Vagina (tissue), 2 donors: ENCODE measurements at regions not wholly inside any gene's neighbourhood (a gene's known extent, or its start where the extent isn't known, plus 50 kb on each side); places are given as distances from the start of the nearest gene placed in this dataset.

Source experiments
- DNase-seq, 2 donors: peaks; one replicate each; pipeline ENCODE4 v3.0.0-alpha.2; 2017; ENCODE audit errors: extremely low spot score in 2 of 2
- H3K27ac ChIP-seq: fragments of 200-600 bp; sonication (generic); one replicate; pipeline ENCODE4 v1.5.1; 2019
- H3K27me3 ChIP-seq: fragments of 200-600 bp; sonication (generic); one replicate; pipeline ENCODE4 v1.5.1; 2019
- H3K36me3 ChIP-seq, 2 donors: fragments of 200-600 bp; sonication (generic); one replicate each; pipeline ENCODE4 v1.5.1; 2017 to 2019
- H3K4me1 ChIP-seq: fragments of 200-600 bp; sonication (generic); one replicate; pipeline ENCODE4 v1.5.1; 2019
- H3K4me3 ChIP-seq, 2 donors: fragments of 200-600 bp; sonication (generic); 1 replicate in 1 of 2; 2 replicates in 1 of 2; pipeline ENCODE4 v1.5.1; 2016 to 2019
- H3K9me3 ChIP-seq: fragments of 200-600 bp; sonication (generic); one replicate; pipeline ENCODE4 v1.5.1; 2019
- CTCF ChIP-seq, 3 experiments: fragments of 450-650 bp in 2 of 3; fragments of 200-600 bp in 1 of 3; sonication (generic) in 1 of 3; IDR thresholded peaks; one replicate each; pipeline ENCODE4 v1.5.1; 2017 to 2019; ENCODE audit warnings: antibody characterized with exemption in 3 of 3, mild to moderate bottlenecking in 2 of 3, moderate library complexity in 2 of 3
- POLR2A ChIP-seq, 2 donors: fragments of 450-650 bp; IDR thresholded peaks; one replicate each; pipeline ENCODE4 v1.6.1; 2017; ENCODE audit warnings: antibody characterized with exemption in 2 of 2, mild to moderate bottlenecking in 2 of 2, moderate library complexity in 2 of 2
- POLR2AphosphoS5 ChIP-seq, 2 donors: sonication (generic); formaldehyde crosslinking; IDR thresholded peaks; one replicate each; pipeline ENCODE4 v1.9.0; 2017; ENCODE audit warnings: antibody characterized with exemption in 2 of 2, mild to moderate bottlenecking in 2 of 2, low read depth in 1 of 2; ENCODE audit not compliant: insufficient read depth in 1 of 2
- intact Hi-C: fragments of 100-400 bp; cut with DNase I; formaldehyde crosslinking; loops from one replicate; pipeline ENCODE4 v1.15.1; 2023

GRCh38 chr5:99955006-99955405 lies 580.2 kb upstream of the FAM174A start:
- Histone ChIP-seq H3K36me3 (no peaks in the 10 kb centered on the region), H3K4me1 (no peaks in the 10 kb centered on the region), H3K4me3 (no peak overlapping the region), H3K9me3 (no peaks in the 10 kb centered on the region), H3K27ac (no peak overlapping the region), H3K27me3 (no peaks in the 10 kb centered on the region)
- no peak for DNase-seq
- TF ChIP-seq POLR2AphosphoS5 (IDR thresholded peaks at IDR 0.05; ENCODE audit: insufficient read depth in 1 of 2, low read depth in 1 of 2) (no peak), CTCF (IDR thresholded peaks at IDR 0.05) (no peak), POLR2A (IDR thresholded peaks at IDR 0.05) (no peak)
- intact Hi-C loops, result no loop called here

GRCh38 chr5:99949969-99950524 lies 585.1 kb upstream of the FAM174A start:
- Histone ChIP-seq H3K9me3 (no peaks in the 10 kb centered on the region), H3K4me3 (no peak overlapping the region), H3K4me1 (no peaks in the 10 kb centered on the region), H3K27ac (no peak overlapping the region), H3K36me3 (no peaks in the 10 kb centered on the region), H3K27me3 (no peaks in the 10 kb centered on the region)
- intact Hi-C loops, result no loop called here
- no peak for TF ChIP-seq POLR2A (IDR thresholded peaks at IDR 0.05)
- TF ChIP-seq POLR2AphosphoS5 (IDR thresholded peaks at IDR 0.05; ENCODE audit: insufficient read depth in 1 of 2, low read depth in 1 of 2), result no peak
- DNase-seq, result no peak

- H3K36me3 ChIP-seq, result no peaks in the 10 kb centered on the region
- H3K27ac ChIP-seq, result no peak overlapping the region
- H3K4me3 ChIP-seq, result no peak overlapping the region
- no peaks in the 10 kb centered on the region for H3K27me3 ChIP-seq
- no peaks in the 10 kb centered on the region for H3K4me1 ChIP-seq
- TF ChIP-seq POLR2AphosphoS5 (IDR thresholded peaks at IDR 0.05; ENCODE audit: insufficient read depth in 1 of 2, low read depth in 1 of 2), result no peak
- TF ChIP-seq CTCF (IDR thresholded peaks at IDR 0.05), result no peak
- no peak for TF ChIP-seq POLR2A (IDR thresholded peaks at IDR 0.05)
- no peaks in the 10 kb centered on the region for H3K9me3 ChIP-seq
- DNase-seq, result no peak
- intact Hi-C loops, result no loop called here
These were observed 585.8 kb upstream of the FAM174A start for GRCh38 chr5:99949361-99949760.

GRCh38 chr5:99948850-99949249 lies 586.3 kb upstream of the FAM174A start:
- Histone ChIP-seq H3K4me1 (no peaks in the 10 kb centered on the region), H3K4me3 (no peak overlapping the region), H3K27me3 (no peaks in the 10 kb centered on the region), H3K27ac (no peak overlapping the region), H3K9me3 (no peaks in the 10 kb centered on the region), H3K36me3 (no peaks in the 10 kb centered on the region)
- TF ChIP-seq POLR2A (IDR thresholded peaks at IDR 0.05) (no peak), CTCF (IDR thresholded peaks at IDR 0.05) (no peak), POLR2AphosphoS5 (IDR thresholded peaks at IDR 0.05; ENCODE audit: insufficient read depth in 1 of 2, low read depth in 1 of 2) (no peak)
- DNase-seq, result no peak
- intact Hi-C loops, result no loop called here

DNA sequence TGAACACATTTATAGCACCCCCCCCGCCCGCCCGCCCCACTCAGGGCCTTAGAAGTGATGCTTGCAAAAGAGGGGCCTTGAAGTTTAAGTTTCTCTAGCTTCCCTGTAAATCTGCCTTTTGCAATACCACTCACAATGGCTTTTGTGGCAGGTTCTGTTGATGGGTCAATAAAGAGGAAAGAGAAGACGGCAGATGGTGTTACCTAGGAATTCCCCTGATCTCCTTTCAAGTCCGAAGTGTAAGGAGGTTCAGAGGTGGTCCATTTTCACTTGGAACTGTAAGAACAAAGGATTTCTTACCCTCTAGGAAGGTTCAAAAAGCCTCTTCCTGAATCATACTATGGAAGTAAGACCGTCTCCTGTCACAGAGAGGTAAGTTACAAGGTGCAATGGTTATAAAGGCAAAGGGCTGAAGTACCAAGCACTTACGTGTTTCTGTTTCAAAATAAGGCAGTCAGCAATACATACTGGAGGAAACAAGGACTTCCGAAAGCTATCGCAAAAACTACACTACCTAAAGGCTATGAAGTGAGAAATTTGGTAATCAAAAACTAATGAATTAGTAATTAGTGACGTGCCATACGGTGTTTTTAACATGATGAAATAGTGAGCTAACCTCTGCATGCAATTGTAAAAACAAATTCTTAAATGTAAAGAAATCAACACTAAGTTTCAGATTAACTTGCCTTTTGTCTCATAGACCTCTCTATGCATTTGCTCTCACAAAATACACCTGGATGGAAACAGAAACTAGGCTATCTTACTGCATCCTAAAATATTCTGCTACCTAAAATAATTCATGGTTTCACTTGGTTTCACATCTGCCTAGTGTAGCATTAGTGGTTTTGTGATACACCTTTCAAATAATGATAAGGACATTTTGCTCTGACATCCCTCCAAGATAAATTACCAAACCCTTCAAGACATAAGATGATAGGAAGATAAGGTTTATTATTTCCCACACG lies 589.4 kb upstream of the FAM174A start:
- DNase-seq, result no peak
- H3K4me1 ChIP-seq, result no peaks in the 10 kb centered on the region
- TF ChIP-seq POLR2A (IDR thresholded peaks at IDR 0.05) (no peak), CTCF (IDR thresholded peaks at IDR 0.05) (no peak), POLR2AphosphoS5 (IDR thresholded peaks at IDR 0.05; ENCODE audit: insufficient read depth in 1 of 2, low read depth in 1 of 2) (no peak)
- intact Hi-C loops, result no loop called here
- H3K4me3 ChIP-seq, result no peak overlapping the region
- no peaks in the 10 kb centered on the region for H3K9me3 ChIP-seq
- H3K27ac ChIP-seq, result no peak overlapping the region
- no peaks in the 10 kb centered on the region for H3K27me3 ChIP-seq
- no peaks in the 10 kb centered on the region for H3K36me3 ChIP-seq
